ENCODE measurements at regions not wholly inside any gene's neighbourhood (a gene's known extent, or its start where the extent isn't known, plus 50 kb on each side); places are given as distances from the start of the nearest gene placed in this dataset.

DNA sequence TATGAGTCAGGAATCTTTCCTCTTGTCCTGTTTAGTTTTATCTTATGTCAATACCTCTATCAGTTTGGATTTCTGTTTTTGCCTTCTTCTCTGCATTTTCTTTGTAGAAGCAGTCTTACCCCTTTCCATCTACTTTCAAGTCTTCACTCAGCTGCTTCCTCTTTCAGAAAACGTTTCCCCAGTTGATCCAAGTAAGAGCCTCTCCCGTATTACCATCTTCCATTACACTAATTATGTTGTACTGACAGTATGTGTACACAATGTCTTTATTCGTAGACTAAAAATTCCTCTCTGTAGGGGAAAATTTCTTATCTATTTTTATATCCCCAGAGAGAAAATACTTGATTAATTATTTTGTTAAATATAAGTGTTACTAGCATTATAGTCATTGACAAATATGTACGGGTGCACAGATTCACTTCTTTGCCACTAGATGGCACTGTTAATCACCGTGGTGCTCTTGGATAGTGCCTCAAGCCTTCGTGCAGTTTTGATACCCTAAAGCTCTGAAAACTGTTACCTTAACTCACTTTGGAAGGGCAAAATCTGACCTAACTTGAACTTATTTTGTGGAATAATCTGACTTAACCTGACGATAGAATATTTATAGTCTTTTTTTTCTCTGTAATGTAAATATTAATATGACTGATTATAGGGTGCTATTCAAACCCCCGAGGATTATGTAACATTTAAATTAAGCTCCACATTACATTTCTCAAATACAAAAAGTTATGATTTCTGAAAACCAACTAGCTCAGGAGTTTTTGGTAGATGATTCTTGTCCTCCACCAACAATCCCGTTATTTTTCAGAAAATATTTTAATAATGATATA lies 74.2 kb upstream of the POU1F1 start:
- intact Hi-C loops (cut with micrococcal nuclease) = loop anchor here (1.0 kb wide), 6 partner anchors 52 to 830 kb away; no protein-coding TSS in a partner anchor

DNA sequence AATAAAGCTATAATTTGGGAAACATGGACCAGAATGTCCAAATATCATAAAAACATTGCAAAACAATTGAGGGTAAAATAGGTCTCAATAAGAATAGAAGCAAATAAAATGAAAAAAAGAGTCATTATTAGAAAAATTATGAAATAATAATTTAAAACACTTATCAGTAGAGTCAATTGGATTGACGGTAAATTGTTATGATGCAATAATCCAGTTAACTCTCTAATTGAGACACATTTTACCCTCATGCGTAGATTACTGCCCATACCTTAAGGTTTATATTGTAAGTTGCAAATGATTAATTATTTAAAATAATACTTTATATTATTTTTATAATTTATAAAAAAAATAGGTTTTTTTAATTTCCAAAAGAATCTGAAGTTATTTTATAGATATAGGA lies 73.4 kb upstream of the POU1F1 start:
- intact Hi-C loops (cut with micrococcal nuclease) = loop anchor here (1.0 kb wide), 6 partner anchors 52 to 830 kb away; no protein-coding TSS in a partner anchor

DNA sequence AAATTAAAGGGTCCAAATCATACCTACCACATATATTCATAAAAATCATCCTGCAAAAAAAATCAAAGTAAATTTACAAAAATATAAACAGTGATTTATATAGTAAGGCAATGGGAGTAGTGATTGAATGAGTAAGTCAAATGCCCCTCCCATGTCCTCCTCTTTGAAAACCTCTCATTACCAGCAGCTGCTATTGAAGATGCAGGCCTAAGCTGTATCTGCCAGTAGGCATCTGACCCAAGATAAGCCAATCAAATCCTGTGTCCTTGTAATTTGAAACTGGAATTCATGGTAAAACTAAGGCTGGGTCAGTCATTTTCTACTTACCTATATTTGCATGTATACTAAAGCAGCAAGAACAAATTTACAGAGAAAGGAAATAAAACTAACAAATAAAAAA lies 60.4 kb upstream of the POU1F1 start:
- intact Hi-C loops (cut with micrococcal nuclease) = no loop called here

DNA sequence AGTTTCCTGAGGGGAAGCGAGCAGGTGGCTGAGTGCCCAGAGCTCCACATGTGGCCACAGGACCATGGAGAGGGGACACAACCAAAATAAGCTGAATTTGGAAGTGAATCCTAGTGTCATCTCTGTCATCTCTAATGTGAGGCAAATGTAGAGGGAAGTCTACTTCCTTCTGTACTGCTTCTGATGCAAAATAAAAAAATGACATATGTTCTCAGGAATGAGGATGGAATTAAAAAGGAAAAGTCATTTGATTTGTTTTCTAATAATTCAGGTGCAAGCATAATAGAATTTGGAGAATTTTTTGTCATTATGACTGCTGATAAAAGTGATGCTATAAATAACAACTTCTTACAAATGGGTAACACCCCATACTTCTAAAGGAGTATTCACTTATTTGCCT lies 59.5 kb upstream of the POU1F1 start:
- intact Hi-C loops (cut with micrococcal nuclease) = no loop called here

DNA sequence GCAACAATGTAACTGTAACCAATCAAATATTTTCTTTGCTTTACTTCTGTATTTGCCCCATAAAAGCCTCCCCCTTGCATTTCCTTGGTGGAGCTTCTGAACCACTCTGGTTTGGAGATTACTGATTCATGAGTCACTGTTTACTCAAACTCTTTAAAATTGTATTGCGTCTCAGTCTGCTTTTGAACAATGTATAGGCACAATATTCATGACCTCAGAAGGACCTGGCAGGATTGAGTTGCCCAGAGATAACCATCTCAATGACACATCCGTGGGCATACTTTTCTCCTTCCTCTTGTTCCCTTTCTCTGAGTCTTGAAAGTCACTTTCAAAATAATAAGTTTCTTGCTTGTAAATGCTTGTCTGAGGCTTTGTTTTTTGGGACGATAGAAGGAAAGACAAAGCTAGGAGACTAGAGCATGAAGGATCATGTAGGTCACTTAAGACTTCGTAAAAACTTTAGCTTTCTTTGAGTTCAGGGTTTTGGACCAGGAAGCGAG lies 57.1 kb upstream of the POU1F1 start:
- intact Hi-C loops (cut with micrococcal nuclease) = no loop called here

DNA sequence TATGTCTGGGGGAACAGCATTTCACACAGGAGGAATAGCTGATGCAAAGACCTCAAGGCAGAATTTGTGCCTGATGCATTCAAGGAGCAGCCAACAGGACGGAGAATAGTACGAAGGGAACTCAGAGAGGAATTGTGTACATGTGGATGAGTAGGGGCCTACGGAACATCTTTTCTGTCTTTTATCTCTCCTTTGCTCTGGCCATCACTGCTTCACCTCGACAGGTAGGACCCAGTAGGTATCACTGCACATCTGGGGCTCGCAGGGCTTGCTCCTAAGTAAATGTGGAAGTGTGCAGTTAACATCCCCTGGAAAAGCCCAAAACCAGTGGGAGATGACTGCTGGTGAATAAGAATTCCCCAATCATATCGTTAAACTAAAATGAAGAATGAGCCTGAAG lies 56.4 kb upstream of the POU1F1 start:
- intact Hi-C loops (cut with micrococcal nuclease) = no loop called here

DNA sequence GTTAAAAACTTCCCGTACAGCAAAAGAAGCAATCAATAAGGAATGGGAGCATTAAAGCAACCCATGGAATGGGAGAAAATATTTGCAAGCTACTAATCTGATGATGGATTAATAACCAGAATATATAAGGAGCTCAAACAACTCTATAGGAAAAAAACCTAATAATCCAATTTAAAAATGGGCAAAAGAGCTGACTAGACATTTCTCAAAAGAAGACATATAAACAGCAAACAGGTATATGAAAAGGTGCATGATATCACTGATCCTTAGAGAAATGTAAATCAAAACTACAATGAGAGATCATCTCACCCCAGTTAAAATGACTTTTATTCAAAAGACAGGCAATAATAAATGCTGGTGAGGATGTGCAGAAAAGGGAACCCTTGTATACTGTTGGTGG lies 52.7 kb upstream of the POU1F1 start:
- intact Hi-C loops (cut with micrococcal nuclease) = no loop called here

All from T-helper 1 cell treated with Interleukin-12 subunit alpha and Interleukin-12 subunit beta and Interleukin-4 antibody, amounts not matched to agents 30 ng/mL and 1 ng/mL, for 36 hours (primary cell).